ENCODE measurements at regions not wholly inside any gene's neighbourhood (a gene's known extent, or its start where the extent isn't known, plus 50 kb on each side); places are given as distances from the start of the nearest gene placed in this dataset.
A peak's percentile ranks its signal among the peaks of the same experiment; 100 is the strongest.

- Mint-ChIP-seq H3K36me3 (ENCODE audit: insufficient read depth) (no peaks in the 10 kb centered on the region), H3K4me1 (ENCODE audit: low read depth) (peaks cover 5% of the 10 kb centered on the region), H3K27ac (peak overlapping the region; percentile 82), H3K27me3 (peaks cover 14% of the 10 kb centered on the region), H3K9me3 (ENCODE audit: low read depth) (peaks cover 7% of the 10 kb centered on the region), H3K4me3 (ENCODE audit: low read depth) (no peak overlapping the region)
- no peak for TF ChIP-seq CTCF (IDR thresholded peaks at IDR 0.05; ENCODE audit: unreplicated experiment)
- DNase-seq (ENCODE audit: low spot score, unreplicated experiment) = no peak
Measured at GRCh38 chr2:2657121-2657962, 326.3 kb upstream of the MYT1L start.

DNA sequence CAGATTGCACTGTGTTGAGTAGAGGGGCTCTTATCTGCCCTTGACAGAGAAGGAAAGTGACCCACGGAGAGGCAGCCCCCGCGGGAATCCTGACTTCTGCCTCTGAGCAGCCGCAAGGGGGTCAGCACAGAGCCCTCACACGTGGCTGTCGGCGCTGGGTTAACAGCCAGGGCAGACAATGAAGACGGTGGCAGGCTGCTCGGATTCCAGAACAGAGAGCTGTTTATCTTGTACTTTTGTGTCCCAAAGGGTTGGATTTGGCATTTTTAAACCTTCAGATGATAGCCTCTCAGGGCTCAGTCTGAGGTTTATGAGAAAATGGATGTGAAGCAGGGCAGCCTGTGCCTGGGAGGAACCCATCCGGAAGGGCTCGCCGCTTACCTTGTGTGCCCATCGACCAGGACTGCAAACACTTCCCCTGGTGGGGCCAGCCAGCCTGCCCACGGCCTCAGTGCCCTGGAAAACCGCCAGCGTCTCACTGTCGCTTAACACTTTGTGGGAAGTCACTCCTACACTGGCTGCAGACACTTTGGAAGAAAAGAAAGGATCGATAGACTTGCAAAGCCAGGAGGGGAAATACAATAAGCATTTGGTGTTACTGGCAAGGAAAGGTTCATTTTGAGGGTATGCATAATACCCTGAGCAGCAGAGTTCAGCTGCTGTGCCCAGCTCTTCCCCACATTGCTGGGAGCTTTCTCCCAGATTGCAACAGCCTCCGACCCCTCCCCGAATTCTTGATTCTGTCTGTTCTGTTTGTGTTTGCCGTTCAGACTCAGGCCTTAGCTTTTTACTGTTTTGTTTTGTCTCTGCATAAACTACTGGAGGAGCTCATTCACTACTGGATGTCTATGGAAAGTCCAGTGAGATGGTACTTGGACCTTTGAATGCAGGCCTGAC, 325.3 kb upstream of the MYT1L start:
- Mint-ChIP-seq H3K27ac (peak overlapping the region; percentile 26), H3K27me3 (peaks cover 14% of the 10 kb centered on the region), H3K4me3 (ENCODE audit: low read depth) (no peak overlapping the region), H3K9me3 (ENCODE audit: low read depth) (peaks cover 7% of the 10 kb centered on the region), H3K36me3 (ENCODE audit: insufficient read depth) (no peaks in the 10 kb centered on the region), H3K4me1 (ENCODE audit: low read depth) (peaks cover 4% of the 10 kb centered on the region)
- no peak for DNase-seq (ENCODE audit: low spot score, unreplicated experiment)
- no peak for TF ChIP-seq CTCF (IDR thresholded peaks at IDR 0.05; ENCODE audit: unreplicated experiment)

GRCh38 chr2:2655453-2656114, 324.5 kb upstream of the MYT1L start:
- Mint-ChIP-seq H3K4me1 (ENCODE audit: low read depth) (peaks cover 4% of the 10 kb centered on the region), H3K27ac (no peak overlapping the region), H3K27me3 (peaks cover 14% of the 10 kb centered on the region), H3K36me3 (ENCODE audit: insufficient read depth) (no peaks in the 10 kb centered on the region), H3K9me3 (ENCODE audit: low read depth) (peaks cover 6% of the 10 kb centered on the region), H3K4me3 (ENCODE audit: low read depth) (no peak overlapping the region)
- no peak for TF ChIP-seq CTCF (IDR thresholded peaks at IDR 0.05; ENCODE audit: unreplicated experiment)
- DNase-seq (ENCODE audit: low spot score, unreplicated experiment) = no peak

DNA sequence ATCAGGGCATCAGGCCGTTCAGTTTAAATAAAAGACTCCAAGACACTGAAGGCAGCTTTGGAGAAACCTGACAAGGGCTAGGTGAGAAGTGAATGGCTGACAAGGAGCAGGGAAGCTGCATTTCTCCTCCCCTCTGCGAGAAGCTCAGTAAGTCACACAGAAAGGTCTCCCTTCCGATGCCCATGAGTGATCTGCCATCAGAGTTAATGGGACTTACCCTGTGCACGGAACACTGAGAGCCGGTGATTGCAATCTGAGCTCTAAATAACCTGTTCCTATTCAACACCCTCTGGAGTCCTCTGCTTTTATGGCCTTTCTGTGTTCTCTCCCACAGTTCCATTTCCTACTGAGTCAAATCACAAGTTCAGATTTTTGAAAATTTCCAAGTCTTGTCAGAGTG, 322.2 kb upstream of the MYT1L start:
- Mint-ChIP-seq H3K4me1 (ENCODE audit: low read depth) (peaks cover 4% of the 10 kb centered on the region), H3K4me3 (ENCODE audit: low read depth) (no peak overlapping the region), H3K9me3 (ENCODE audit: low read depth) (no peaks in the 10 kb centered on the region), H3K36me3 (ENCODE audit: insufficient read depth) (no peaks in the 10 kb centered on the region), H3K27me3 (peaks cover 21% of the 10 kb centered on the region), H3K27ac (no peak overlapping the region)
- DNase-seq (ENCODE audit: low spot score, unreplicated experiment) = no peak
- no peak for TF ChIP-seq CTCF (IDR thresholded peaks at IDR 0.05; ENCODE audit: unreplicated experiment)

Data from progenitor cell of endocrine pancreas (in vitro differentiated cells).